DND-41 (cell line): ENCODE measurements at regions not wholly inside any gene's neighbourhood (a gene's known extent, or its start where the extent isn't known, plus 50 kb on each side); places are given as distances from the start of the nearest gene placed in this dataset.
"Not testable (repeated sequence)": the region's sequence is repeated elsewhere in the genome, so short reads cannot be mapped to it uniquely, and the experiment has no call there.

Experiments
- ATAC-seq: fragments of 200-7000 bp; cut with Tn5 transposase; 3 replicates; pipeline ENCODE4 v1.9.1; 2021; ENCODE audit warnings: low read depth; ENCODE audit not compliant: insufficient read depth
- DNase-seq: peaks from one replicate; pipeline ENCODE4 v3.0.0-alpha.2; 2020
- H2AFZ ChIP-seq: 2 replicates; pipeline ENCODE4 v1.6.0; 2012; ENCODE audit warnings: low read depth, low read length
- H3K27ac ChIP-seq: 2 replicates; pipeline ENCODE4 v1.5.1; 2012; ENCODE audit warnings: low read length, inconsistent platforms
- H3K27me3 ChIP-seq: fragments of 200-600 bp; sonication (generic); 2 replicates; pipeline ENCODE4 v1.6.0; 2012; ENCODE audit warnings: low read length, mild to moderate bottlenecking, inconsistent platforms; ENCODE audit not compliant: insufficient read depth, poor library complexity
- H3K36me3 ChIP-seq: 2 replicates; pipeline ENCODE4 v1.5.1; 2012; ENCODE audit warnings: low read length, inconsistent platforms; ENCODE audit not compliant: insufficient read depth
- H3K4me1 ChIP-seq: 2 replicates; pipeline ENCODE4 v1.5.1; 2012; ENCODE audit warnings: mild to moderate bottlenecking, low read length; ENCODE audit not compliant: insufficient read depth
- H3K4me2 ChIP-seq: 2 replicates; pipeline ENCODE4 v1.6.0; 2012; ENCODE audit warnings: mild to moderate bottlenecking, moderate library complexity, low read length, inconsistent platforms; ENCODE audit not compliant: insufficient read depth
- H3K4me3 ChIP-seq, 2 experiments: fragments of 200-600 bp in 1 of 2; shearing (Covaris generic) in 1 of 2; 2 replicates each; pipeline ENCODE4 v1.5.1; 2012 to 2016; ENCODE audit warnings: inconsistent platforms in 2 of 2, low read length in 2 of 2, mild to moderate bottlenecking in 2 of 2, low read depth in 1 of 2, moderate library complexity in 1 of 2
- H3K79me2 ChIP-seq: 2 replicates; pipeline ENCODE4 v1.6.0; 2012; ENCODE audit warnings: low read length, inconsistent platforms; ENCODE audit not compliant: insufficient read depth
- H3K9ac ChIP-seq: 2 replicates; pipeline ENCODE4 v1.6.0; 2012; ENCODE audit warnings: low read depth, mild to moderate bottlenecking, inconsistent platforms, low read length, moderate library complexity
- H3K9me3 ChIP-seq: 2 replicates; pipeline ENCODE4 v1.5.1; 2012; ENCODE audit warnings: low read length, moderate library complexity, mild to moderate bottlenecking, inconsistent platforms; ENCODE audit not compliant: insufficient read depth, severe bottlenecking
- H4K20me1 ChIP-seq: 2 replicates; pipeline ENCODE4 v1.6.0; 2012; ENCODE audit warnings: low read length; ENCODE audit not compliant: insufficient read depth
- EZH2 ChIP-seq: IDR thresholded peaks from 3 replicates; pipeline ENCODE4 v1.6.1; 2012; ENCODE audit warnings: borderline replicate concordance, low read depth, mild to moderate bottlenecking, moderate library complexity, low read length, inconsistent platforms; ENCODE audit not compliant: severe bottlenecking
- TF ChIP-seq, protein P1 (sequence below): IDR thresholded peaks from 2 replicates; pipeline ENCODE4 v1.5.1; 2012; ENCODE audit warnings: borderline replicate concordance, low read length, moderate library complexity, mild to moderate bottlenecking; ENCODE audit not compliant: poor library complexity, severe bottlenecking; ENCODE audit errors: extremely low read depth

DNA sequence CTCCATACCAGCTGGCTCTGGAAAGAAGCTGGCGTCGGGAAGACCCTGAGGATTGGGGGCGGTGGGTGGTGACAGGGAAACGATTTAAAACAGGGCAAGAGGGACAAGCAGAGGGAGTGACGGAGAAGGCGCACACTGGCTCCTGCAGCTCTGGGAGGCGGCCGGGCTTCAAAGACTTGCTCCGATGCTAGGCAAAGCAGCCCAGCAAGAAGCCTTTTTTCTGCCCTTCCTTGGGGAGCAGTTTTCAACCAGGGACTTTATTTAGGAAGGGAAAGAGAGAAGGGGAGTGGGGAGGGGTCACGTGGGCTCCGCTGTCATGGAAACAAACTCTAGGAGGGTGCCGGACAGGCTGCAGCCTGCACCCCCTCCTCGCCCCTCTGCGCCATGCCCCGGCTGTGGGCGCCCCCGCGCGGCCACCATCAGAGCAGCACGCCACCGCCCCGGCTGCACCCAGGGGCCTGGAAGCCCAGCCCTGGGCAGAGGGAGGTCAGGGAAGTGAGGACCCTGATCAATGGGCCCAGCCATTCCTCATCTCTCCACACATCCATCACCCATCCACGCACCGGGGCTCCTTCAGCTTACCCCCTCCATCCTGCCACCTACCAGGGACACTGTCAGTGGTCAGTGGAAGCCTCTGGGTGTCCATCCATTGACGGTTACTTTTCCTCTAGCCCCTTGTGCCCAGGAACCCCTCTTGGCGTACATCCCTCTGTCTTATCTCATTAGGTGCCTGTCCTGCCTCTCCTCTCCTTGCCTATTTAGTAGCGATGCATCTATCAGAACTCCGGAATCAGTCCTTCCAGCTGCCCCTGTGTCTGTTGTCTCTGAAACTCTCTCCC is 66.6 kb upstream of the CCDC167 start:
- ATAC-seq: peak; percentile 84
- no peaks in the 10 kb centered on the region for H3K36me3 ChIP-seq
- peaks cover 32% of the 10 kb centered on the region for H3K27me3 ChIP-seq
- H3K79me2 ChIP-seq: no peaks in the 10 kb centered on the region
- no peak overlapping the region for H2AFZ ChIP-seq
- H3K4me3 ChIP-seq: no peak overlapping the region
- no peaks in the 10 kb centered on the region for H3K9me3 ChIP-seq
- H3K27ac ChIP-seq: no peak overlapping the region
- peak; percentile 46 for DNase-seq
- no peak overlapping the region for H3K9ac ChIP-seq
- peaks cover 6% of the 10 kb centered on the region; the same call in 1 of the 2 replicates for H3K4me1 ChIP-seq
- H3K4me2 ChIP-seq: peak overlapping the region; percentile 50; the same call in 1 of the 2 replicates
- TF ChIP-seq, protein P1, sequence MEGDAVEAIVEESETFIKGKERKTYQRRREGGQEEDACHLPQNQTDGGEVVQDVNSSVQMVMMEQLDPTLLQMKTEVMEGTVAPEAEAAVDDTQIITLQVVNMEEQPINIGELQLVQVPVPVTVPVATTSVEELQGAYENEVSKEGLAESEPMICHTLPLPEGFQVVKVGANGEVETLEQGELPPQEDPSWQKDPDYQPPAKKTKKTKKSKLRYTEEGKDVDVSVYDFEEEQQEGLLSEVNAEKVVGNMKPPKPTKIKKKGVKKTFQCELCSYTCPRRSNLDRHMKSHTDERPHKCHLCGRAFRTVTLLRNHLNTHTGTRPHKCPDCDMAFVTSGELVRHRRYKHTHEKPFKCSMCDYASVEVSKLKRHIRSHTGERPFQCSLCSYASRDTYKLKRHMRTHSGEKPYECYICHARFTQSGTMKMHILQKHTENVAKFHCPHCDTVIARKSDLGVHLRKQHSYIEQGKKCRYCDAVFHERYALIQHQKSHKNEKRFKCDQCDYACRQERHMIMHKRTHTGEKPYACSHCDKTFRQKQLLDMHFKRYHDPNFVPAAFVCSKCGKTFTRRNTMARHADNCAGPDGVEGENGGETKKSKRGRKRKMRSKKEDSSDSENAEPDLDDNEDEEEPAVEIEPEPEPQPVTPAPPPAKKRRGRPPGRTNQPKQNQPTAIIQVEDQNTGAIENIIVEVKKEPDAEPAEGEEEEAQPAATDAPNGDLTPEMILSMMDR: peak; percentile 84
- no peak for TF ChIP-seq EZH2
- H4K20me1 ChIP-seq: peaks cover 2% of the 10 kb centered on the region; the same call in 1 of the 2 replicates

DNA sequence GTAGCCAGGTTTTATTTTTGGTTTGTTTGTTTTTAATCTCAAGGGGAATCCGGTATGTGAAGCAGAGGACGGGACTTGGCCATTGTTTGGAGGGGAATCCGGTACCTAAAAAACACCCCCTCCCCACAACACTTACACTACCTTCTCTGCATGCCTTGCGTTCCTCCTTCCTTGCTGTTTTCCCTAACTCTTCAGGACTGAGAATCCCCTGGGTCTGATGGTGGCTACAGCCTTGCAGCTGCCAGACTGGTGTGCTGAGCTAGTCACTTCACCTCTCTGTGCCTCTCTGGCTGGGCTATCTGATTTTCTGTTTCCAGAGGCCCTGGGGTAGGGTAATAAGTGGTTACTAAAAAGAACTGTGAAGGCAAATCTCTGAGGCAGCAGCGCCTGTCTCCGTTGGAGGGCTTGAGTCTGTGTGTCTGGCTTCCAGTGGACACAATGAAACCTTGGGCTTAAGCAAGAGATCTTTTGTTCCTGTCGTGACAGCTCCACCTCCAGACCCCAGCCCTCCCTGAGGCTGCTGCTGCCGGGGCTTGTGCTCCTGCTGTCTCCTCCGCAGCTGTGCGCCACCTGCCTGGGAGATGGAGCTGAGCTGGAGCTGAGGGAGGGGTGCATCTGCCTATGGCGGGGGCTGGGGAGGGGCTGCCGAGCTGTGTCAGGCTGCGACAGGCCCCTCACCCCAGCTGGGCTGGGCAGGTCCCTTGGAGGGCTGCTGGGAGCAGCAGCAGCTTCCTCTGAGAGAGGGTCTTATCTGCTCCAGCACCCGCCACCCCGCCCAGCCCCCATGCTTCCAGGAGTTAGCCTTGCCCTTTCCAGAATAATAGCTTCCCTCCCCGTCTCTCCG is 65.8 kb upstream of the CCDC167 start:
- Histone ChIP-seq H3K4me2 (0 out of 2 replicates have a peak overlapping the region, but pooled peaks have one; percentile 50), H3K27ac (no peak overlapping the region), H3K9ac (no peak overlapping the region), H3K79me2 (no peaks in the 10 kb centered on the region), H3K4me3 (no peak overlapping the region), H3K9me3 (no peaks in the 10 kb centered on the region), H3K4me1 (peaks cover 6% of the 10 kb centered on the region; the same call in 1 of the 2 replicates), H3K27me3 (peaks cover 33% of the 10 kb centered on the region), H4K20me1 (peaks cover 2% of the 10 kb centered on the region; the same call in 1 of the 2 replicates), H2AFZ (no peak overlapping the region), H3K36me3 (no peaks in the 10 kb centered on the region)
- TF ChIP-seq, protein P1: no peak
- no peak for TF ChIP-seq EZH2
- ATAC-seq: no peak
- DNase-seq: no peak

DNA sequence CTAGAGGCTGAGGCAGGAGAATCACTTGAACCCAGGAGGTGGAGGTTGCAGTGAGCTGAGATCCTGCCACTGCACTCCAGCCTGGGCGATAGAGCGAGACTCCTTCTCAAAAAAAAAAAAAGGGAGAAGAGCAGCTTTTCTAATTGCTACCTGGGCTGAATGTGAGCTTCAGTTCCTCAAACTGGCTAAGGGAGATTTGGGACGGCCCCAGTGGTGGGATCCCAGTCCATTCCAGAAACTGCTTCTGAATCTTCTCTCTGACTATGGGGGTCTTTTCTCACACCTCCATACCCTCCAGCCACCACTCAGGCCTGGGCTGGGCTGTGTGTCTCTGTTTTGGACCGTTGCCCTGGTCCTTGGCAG is 63.2 kb upstream of the CCDC167 start:
- H3K4me1 ChIP-seq, H3K79me2 ChIP-seq, H2AFZ ChIP-seq, H3K4me2 ChIP-seq, H3K9ac ChIP-seq, H3K36me3 ChIP-seq, DNase-seq, H4K20me1 ChIP-seq, H3K9me3 ChIP-seq, H3K4me3 ChIP-seq, H3K27ac ChIP-seq, ATAC-seq: not testable (repeated sequence)
- H3K27me3 ChIP-seq: peaks cover 50% of the 10 kb centered on the region

DNA sequence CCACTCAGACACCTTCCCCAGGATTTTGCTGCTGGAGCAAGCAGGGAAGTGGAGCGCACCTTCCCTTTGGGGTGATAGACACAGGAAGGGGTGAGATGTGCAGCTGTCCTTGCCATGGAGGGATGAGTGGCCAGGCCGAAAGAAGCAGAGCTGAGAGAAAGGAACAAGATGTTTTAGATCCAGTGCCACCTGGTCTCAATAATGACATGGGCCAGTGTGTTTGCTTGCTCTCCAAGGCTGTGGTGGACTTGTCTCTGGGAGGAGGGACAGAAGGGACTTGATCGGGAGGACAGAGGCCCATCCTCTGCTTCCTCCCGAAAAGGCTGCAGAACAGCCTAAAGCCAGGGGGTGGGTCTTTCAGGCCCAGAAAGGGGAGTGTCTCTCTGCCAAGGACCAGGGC is 61.7 kb upstream of the CCDC167 start:
- no peaks in the 10 kb centered on the region for H3K9me3 ChIP-seq
- no peaks in the 10 kb centered on the region for H3K79me2 ChIP-seq
- no peak overlapping the region for H3K4me2 ChIP-seq
- peaks cover 53% of the 10 kb centered on the region for H3K27me3 ChIP-seq
- no peaks in the 10 kb centered on the region for H3K36me3 ChIP-seq
- DNase-seq: no peak
- no peak overlapping the region for H3K4me3 ChIP-seq
- TF ChIP-seq, protein P1: no peak
- TF ChIP-seq EZH2: no peak
- ATAC-seq: no peak
- H3K4me1 ChIP-seq: peaks cover 5% of the 10 kb centered on the region; the same call in 1 of the 2 replicates
- no peak overlapping the region for H3K27ac ChIP-seq
- peaks cover 5% of the 10 kb centered on the region; the same call in 1 of the 2 replicates for H4K20me1 ChIP-seq
- no peak overlapping the region for H2AFZ ChIP-seq
- no peak overlapping the region for H3K9ac ChIP-seq
